Rectal smooth muscle tissue (tissue), 1 donor: ENCODE measurements at regions not wholly inside any gene's neighbourhood (a gene's known extent, or its start where the extent isn't known, plus 50 kb on each side); places are given as distances from the start of the nearest gene placed in this dataset.
"Not testable (repeated sequence)": the region's sequence is repeated elsewhere in the genome, so short reads cannot be mapped to it uniquely, and the experiment has no call there.

Source experiments
- H3K27ac ChIP-seq: one replicate; pipeline ENCODE4 v1.7.0; 2013; ENCODE audit warnings: low read depth, low read length, inconsistent platforms
- H3K27me3 ChIP-seq: one replicate; pipeline ENCODE4 v1.7.0; 2013; ENCODE audit warnings: low read length; ENCODE audit not compliant: control insufficient read depth, insufficient read depth
- H3K36me3 ChIP-seq: one replicate; pipeline ENCODE4 v1.7.0; 2013; ENCODE audit warnings: low read length; ENCODE audit not compliant: control insufficient read depth, insufficient read depth
- H3K4me1 ChIP-seq: one replicate; pipeline ENCODE4 v1.7.0; 2013; ENCODE audit warnings: low read length; ENCODE audit not compliant: control insufficient read depth, insufficient read depth
- H3K4me3 ChIP-seq: one replicate; pipeline ENCODE4 v1.7.0; 2013; ENCODE audit warnings: low read length
- H3K9ac ChIP-seq: one replicate; pipeline ENCODE4 v1.7.0; 2013; ENCODE audit warnings: low read length

DNA sequence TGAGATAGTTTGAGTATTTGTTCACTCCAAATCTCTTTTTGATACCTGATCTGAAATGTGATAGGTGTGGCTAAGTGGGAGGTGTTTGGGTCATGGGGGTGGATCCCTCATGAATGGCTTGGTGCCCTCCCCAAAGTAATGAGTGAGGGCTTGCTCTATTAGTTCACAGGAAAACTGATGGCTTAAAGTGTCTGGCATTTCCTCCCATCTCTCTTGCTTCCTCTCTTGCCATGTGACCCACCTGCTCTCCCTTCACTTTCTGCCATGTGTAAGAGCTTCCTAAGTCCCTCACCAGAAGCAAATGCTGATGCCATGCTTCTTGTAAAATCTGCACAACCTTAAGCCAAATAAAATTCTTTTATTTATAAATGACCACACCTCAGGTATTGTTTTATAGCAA lies 61.1 kb downstream of the MAD2L1 start:
- Histone ChIP-seq H3K4me3 (no peak overlapping the region), H3K27ac (no peak overlapping the region), H3K36me3 (no peaks in the 10 kb centered on the region), H3K4me1 (peaks cover 6% of the 10 kb centered on the region), H3K9ac (no peak overlapping the region), H3K27me3 (no peaks in the 10 kb centered on the region)

DNA sequence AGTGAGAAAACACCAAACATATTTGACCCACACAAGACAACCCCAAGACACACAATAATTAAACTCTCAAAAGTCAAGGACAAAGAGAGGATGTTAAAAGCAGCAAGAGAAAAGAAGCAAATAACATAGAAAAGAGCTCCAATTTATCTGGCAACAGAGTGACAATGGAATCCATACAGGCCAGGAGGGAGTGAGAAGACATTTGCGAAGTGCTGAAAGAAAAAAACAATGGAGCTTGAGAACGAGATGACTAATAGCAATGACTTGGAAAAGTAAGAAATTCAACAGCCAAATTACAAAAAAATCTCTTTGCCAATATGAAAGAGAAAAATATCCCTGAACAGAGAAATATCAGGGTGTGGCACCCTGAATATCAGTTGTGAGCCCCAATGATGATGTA lies 61.6 kb downstream of the MAD2L1 start:
- H3K27me3 ChIP-seq: no peaks in the 10 kb centered on the region
- no peak overlapping the region for H3K4me3 ChIP-seq
- peaks cover 6% of the 10 kb centered on the region for H3K4me1 ChIP-seq
- H3K27ac ChIP-seq: no peak overlapping the region
- no peaks in the 10 kb centered on the region for H3K36me3 ChIP-seq
- no peak overlapping the region for H3K9ac ChIP-seq

DNA sequence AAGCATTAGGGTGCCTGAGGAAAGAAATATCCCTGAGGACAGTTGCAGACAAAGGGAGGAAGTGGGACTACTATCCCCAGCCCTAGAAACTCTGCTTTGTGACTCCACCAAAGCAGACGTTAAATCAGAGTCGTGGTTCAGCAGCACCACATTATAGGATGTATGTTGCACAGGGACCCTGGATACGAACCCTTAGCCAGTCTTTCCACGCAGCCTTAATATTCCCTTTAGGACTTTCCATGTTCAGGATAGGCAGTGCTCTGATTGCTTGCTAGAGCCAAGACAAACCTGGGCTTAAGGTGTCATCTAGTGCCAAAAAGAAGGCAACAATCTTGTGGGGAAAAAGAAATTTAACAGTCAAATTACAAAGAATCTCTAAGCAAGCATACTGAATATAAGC lies 62.6 kb downstream of the MAD2L1 start:
- Histone ChIP-seq H3K9ac (no peak overlapping the region), H3K36me3 (no peaks in the 10 kb centered on the region), H3K4me3 (no peak overlapping the region), H3K4me1 (peaks cover 6% of the 10 kb centered on the region), H3K27ac (no peak overlapping the region), H3K27me3 (no peaks in the 10 kb centered on the region)

DNA sequence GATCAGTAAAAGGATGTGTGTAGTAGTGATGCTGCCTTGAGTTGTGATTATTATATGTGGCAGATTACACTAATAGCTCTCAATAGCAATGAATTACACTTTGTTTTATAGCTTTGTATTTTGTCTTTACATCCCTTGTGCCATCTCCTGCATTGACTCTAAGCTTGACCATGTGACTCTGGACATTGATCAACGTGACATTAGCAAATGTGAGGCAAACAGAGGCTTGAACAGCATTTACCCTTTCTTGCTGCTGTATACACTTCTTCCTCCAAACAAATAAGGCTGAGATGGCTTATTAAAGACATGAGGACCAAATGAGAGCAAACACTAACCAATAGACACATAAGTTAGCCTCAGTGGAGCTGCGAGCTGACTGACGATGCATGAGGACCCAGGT lies 63.5 kb downstream of the MAD2L1 start:
- Histone ChIP-seq H3K4me1 (peaks cover 6% of the 10 kb centered on the region), H3K36me3 (no peaks in the 10 kb centered on the region), H3K27ac (no peak overlapping the region), H3K9ac (no peak overlapping the region), H3K4me3 (no peak overlapping the region), H3K27me3 (no peaks in the 10 kb centered on the region)

DNA sequence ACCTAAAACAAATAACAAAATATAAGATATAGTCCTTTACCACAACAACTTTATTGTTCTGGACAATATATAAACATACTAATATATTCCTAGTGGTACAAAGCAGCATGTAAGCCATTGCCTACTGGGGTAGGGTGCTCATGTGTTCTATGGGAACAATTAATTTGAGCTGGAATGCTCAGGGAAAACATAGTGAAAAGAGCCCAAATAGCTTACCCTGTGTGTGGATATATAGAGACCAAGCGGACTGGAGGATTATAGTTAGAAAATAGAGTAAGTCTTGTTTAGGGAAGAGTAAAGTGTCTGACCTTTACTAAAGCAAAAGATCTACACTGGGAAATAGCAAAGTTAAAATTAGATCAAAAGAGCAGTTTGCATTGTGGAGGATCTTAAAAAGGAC lies 64.8 kb downstream of the MAD2L1 start:
- no peak overlapping the region for H3K9ac ChIP-seq
- no peak overlapping the region for H3K4me3 ChIP-seq

DNA sequence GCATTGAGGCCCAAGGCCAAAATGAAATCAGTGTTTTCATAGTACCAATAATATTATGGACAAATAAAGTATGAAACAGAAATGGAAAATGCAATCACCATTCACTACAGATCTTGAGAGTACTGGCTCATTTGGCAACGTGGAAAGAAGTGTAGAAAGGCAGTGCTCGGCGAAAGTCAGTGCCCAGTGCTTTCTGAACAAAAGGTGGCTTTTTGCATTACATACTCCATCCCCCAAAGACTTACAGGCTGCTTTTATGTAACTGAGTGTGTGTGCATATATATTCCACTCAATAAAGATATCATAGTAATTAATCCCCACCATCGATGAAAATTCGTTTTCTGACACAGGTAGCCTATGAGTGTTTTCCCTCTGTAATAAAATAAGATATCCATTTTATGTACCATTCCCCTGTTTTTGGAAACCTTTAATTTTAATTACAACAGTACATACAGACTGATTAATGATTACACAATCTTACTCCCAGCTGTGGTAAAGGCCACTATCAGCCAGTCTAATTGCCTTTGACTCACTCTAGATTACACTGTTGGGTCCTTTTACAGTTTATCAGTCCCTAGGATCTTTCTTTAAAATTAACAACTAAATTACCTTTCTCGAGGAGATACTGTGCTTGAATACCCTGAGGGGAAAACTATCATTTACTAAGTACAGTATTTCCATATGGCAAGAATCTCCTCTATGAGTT lies 65.9 kb downstream of the MAD2L1 start:
- Histone ChIP-seq H3K27ac (no peak overlapping the region), H3K36me3 (no peaks in the 10 kb centered on the region), H3K4me3 (no peak overlapping the region), H3K9ac (no peak overlapping the region), H3K27me3 (no peaks in the 10 kb centered on the region), H3K4me1 (no peaks in the 10 kb centered on the region)

More for the DNA sequence above, 64.8 kb downstream of the MAD2L1 start:
- H3K27ac ChIP-seq: no peak overlapping the region
- H3K27me3 ChIP-seq: no peaks in the 10 kb centered on the region
- H3K36me3 ChIP-seq: no peaks in the 10 kb centered on the region
- no peaks in the 10 kb centered on the region for H3K4me1 ChIP-seq

DNA sequence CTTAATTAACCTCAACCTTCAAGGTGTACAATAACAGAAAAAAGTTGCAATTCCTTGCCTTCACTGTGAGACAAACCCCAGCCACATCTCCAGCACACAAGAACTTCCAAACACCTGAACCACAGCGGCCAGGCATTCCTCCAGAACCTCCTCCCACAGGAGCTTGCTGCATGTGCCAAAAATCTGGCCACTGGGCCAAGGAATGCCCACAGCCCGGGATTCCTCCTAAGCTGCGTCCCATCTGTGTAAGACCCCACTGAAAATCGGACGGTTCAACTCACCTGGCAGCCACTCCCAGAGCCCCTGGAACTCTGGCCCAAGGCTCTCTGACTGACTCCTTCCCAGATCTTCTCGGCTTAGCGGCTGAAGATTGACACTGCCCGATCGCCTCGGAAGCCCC lies 70.6 kb downstream of the MAD2L1 start:
- H3K4me3 ChIP-seq, H3K36me3 ChIP-seq, H3K27ac ChIP-seq, H3K27me3 ChIP-seq, H3K9ac ChIP-seq, H3K4me1 ChIP-seq: not testable (repeated sequence)

DNA sequence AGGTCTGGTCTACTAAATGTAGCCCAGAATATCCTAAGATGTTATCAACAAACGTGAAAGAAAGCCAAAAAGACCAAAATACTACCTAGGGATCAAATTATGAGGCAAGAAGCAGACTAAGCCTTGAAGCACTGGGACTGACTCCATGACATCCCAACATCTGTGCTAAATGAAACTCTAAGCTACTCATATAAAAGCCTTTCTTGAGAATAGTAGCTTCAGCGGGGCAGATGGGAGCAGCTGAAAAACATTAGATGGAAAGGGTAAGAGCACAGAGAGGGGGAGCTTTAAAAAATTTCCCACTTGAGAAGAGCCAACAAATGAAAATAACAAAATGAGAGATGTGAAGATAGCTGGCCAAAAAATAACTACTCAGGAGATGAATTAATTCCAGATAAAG lies 81.7 kb downstream of the MAD2L1 start:
- no peak overlapping the region for H3K9ac ChIP-seq
- H3K4me3 ChIP-seq: no peak overlapping the region
- no peaks in the 10 kb centered on the region for H3K36me3 ChIP-seq
- H3K27ac ChIP-seq: no peak overlapping the region
- H3K4me1 ChIP-seq: peaks cover 2% of the 10 kb centered on the region
- no peaks in the 10 kb centered on the region for H3K27me3 ChIP-seq

DNA sequence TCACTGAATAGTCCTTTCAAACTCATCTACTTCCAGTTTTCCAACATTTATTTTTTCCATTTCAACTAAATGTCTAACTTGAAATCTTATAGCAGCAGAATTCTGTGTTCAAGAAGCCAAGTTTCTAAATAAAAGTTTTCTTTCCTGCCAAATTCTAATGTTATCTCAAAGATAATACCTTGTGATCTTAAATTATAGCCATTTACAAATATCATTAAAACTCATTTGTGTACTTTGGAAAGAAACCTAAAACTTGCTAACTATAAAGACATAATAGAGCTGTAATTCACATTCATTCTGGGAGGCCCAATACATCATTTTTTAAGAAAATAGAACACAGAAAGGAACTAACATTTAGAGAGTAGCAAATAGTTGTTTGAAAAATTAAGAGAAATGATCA lies 83.9 kb downstream of the MAD2L1 start:
- no peak overlapping the region for H3K9ac ChIP-seq
- H3K27ac ChIP-seq: no peak overlapping the region
- H3K27me3 ChIP-seq: no peaks in the 10 kb centered on the region
- H3K36me3 ChIP-seq: no peaks in the 10 kb centered on the region
- no peak overlapping the region for H3K4me3 ChIP-seq
- peaks cover 2% of the 10 kb centered on the region for H3K4me1 ChIP-seq

DNA sequence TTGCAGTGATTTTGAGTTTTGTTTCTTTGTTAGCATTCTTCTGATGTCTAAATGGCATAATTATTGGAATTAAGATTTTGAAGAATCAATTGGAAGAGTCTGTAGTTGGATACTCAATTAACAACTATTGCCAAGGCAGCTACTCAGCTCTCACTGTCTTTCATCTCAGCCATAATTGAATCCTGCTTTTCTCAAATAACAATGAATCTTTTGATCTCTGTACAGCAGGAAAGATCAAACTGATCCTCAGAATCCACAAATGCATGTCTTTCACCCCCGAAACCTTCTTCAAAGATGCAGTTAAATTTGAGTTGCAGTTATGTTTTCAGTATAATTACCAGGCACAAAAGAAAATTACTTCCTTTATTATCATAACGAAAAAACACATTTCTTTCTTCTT lies 86.2 kb downstream of the MAD2L1 start:
- Histone ChIP-seq H3K36me3 (no peaks in the 10 kb centered on the region), H3K27me3 (no peaks in the 10 kb centered on the region), H3K4me1 (peaks cover 12% of the 10 kb centered on the region), H3K4me3 (no peak overlapping the region), H3K27ac (no peak overlapping the region), H3K9ac (no peak overlapping the region)

DNA sequence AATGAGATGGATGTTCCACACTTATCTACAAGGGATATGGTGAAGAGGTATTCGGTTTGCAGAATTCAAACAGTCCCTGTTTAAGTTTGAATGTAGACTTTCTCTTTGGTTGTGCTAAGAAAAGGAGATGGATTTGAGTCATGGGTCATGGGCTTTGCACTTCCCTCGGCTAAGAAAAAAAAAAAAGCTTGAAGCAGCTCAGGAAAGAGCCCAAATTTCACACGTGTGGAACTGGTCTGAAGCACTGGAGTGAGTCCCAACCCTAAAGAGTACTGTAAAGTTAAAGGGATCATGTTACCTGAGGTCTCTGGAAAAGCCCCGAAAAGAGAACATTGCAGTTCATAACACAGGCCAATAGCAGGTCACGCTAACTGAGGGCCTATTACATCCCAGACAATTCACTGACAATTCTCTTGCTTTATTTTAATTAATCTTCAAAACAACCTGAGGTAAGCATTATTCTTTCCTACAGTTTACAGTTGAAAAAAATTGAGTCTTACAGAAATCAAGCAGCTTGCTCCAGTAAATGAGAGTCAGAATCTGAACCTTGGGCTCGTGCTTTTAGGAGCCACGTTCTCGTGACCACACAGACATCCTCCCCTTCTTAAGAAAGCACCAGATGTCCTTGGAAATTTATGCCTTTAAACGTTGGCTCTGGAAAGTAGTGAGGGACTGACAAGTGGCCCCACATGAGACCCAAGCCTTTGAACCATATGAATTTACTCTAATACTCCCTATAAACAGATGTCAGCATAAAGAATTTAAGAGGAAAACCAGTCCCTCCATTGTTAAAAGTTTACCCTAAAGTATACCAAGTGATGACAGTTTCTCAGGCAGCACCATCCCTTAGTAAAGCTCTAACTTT lies 89.3 kb downstream of the MAD2L1 start:
- Histone ChIP-seq H3K27ac (peak overlapping the region; percentile 79), H3K36me3 (no peaks in the 10 kb centered on the region), H3K4me3 (no peak overlapping the region), H3K4me1 (peaks cover 12% of the 10 kb centered on the region), H3K9ac (no peak overlapping the region), H3K27me3 (no peaks in the 10 kb centered on the region)

DNA sequence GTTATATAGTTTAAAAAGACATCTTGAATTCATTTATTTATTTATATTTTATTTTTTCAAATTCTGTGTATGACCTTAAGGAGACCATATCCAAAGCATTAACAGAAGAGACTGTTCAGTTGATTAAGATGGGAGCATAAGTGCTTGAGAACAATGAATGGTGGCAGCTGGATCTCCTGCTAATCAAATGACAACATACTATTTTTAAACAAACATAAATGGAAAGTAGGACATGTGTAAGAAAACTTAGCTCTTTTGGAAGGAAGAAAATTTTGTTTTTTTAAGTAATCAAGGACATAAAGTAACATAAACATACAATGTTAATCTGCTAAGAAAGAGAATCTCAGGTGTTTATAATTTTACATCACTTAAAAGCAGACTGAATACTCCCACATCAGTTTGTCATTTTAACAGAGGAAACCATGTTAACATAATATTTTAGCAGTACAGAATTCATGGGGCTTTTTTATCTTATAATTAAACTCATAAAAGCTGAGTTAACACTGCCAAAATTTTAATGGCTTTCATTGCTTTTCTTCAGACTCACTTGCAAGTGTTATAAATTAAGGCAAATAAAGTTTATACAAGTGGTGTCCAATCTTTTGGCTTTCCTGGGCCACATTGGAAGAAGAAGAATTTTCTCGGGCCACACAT lies 95.1 kb downstream of the MAD2L1 start:
- no peaks in the 10 kb centered on the region for H3K36me3 ChIP-seq
- no peak overlapping the region for H3K27ac ChIP-seq
- H3K4me3 ChIP-seq: no peak overlapping the region
- H3K9ac ChIP-seq: no peak overlapping the region
- H3K27me3 ChIP-seq: no peaks in the 10 kb centered on the region
- peaks cover 4% of the 10 kb centered on the region for H3K4me1 ChIP-seq
